ENCODE measurements at regions not wholly inside any gene's neighbourhood (a gene's known extent, or its start where the extent isn't known, plus 50 kb on each side); places are given as distances from the start of the nearest gene placed in this dataset.

DNA sequence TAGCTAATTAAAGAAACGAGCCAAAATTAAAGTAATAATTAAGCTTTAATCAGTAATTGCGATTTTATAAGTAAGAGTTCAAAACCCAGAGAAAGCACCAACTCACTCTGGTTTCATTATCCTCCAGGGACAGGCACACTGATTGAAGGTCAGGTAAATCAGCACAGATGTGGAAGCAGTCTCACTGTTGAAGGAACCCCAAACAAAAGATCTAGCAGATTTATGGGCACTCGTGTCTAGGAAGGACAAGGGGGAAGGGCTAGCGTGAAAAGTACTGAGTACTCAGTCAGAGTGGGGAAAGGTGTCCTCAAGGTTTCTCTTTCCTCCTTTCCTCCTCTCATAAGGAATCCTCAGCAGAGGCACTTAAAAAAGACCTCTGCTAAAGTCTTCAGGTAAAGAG, 320.1 kb downstream of the PYDC2 start:
- 74 to 84% methylated on average over 4 of the region's 4 CpGs for WGBS, 2 donors
- Histone ChIP-seq H3K4me3 (no peak overlapping the region), H3K36me3 (no peaks in the 10 kb centered on the region), H3K27ac (no peak overlapping the region), H3K4me1 (no peaks in the 10 kb centered on the region), H3K9me3 (peaks cover 0 to 11% (median 0%) of the 10 kb centered on the region in 11 donors), H3K27me3 (no peaks in the 10 kb centered on the region)
- no peak for DNase-seq
- intact Hi-C loops (cut with DNase I), result no loop called here
- no peak for ATAC-seq
- TF ChIP-seq, protein P1, sequence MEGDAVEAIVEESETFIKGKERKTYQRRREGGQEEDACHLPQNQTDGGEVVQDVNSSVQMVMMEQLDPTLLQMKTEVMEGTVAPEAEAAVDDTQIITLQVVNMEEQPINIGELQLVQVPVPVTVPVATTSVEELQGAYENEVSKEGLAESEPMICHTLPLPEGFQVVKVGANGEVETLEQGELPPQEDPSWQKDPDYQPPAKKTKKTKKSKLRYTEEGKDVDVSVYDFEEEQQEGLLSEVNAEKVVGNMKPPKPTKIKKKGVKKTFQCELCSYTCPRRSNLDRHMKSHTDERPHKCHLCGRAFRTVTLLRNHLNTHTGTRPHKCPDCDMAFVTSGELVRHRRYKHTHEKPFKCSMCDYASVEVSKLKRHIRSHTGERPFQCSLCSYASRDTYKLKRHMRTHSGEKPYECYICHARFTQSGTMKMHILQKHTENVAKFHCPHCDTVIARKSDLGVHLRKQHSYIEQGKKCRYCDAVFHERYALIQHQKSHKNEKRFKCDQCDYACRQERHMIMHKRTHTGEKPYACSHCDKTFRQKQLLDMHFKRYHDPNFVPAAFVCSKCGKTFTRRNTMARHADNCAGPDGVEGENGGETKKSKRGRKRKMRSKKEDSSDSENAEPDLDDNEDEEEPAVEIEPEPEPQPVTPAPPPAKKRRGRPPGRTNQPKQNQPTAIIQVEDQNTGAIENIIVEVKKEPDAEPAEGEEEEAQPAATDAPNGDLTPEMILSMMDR (IDR thresholded peaks at IDR 0.05), result no peak

DNA sequence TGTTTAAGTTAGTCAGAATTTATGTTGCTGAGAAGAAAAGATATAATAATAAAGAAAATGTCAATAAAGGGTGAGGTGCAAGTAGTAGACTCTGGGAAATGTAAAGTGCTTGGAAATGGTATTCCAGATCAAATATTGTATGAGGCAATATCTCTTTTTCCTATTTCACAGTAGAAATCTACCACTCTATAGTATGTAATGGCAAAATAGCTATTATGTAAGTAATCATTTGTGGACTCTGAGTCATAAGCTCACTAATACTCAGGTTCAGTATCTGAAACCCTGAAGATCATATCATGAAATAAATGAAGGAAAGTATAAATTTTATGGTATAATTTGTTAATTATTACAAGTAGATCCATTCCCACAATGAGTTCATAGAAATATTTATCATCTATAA, 322.1 kb downstream of the PYDC2 start:
- ATAC-seq, result no peak
- no peak overlapping the region for H3K4me3 ChIP-seq
- intact Hi-C loops (cut with DNase I), result no loop called here

DNA sequence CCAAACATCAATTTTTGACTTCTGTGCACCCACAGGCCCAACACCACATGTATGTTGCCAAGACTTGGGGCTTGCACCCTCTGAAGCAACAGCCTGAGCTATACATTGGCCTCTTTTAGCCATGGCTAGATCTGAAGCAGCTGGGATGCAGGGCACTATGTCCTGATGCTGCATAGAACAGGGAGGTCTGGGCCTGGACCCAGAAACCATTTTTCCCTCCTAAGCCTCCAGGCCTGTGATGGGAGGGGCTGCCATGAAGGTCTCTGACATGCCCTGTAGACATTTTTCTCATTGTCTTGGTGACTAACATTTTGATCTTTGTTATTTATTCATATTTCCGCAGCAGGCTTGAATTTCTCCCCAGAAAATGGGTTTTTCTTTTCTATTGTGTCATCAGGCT, 330.0 kb downstream of the PYDC2 start:
- peaks cover 0 to 7% (median 0%) of the 10 kb centered on the region in 11 donors for H3K9me3 ChIP-seq
- H3K36me3 ChIP-seq, result no peaks in the 10 kb centered on the region
- no peak overlapping the region for H3K27ac ChIP-seq
- no peaks in the 10 kb centered on the region for H3K4me1 ChIP-seq
- 86 to 93% methylated on average over 1 of the region's 1 CpG for WGBS, 2 donors
- DNase-seq, result no peak
- TF ChIP-seq, protein P1 (IDR thresholded peaks at IDR 0.05), result no peak
- H3K4me3 ChIP-seq, result no peak overlapping the region
- no peaks in the 10 kb centered on the region for H3K27me3 ChIP-seq
- intact Hi-C loops (cut with DNase I), result no loop called here
- no peak for ATAC-seq

More for the DNA sequence above, 322.1 kb downstream of the PYDC2 start:
- Histone ChIP-seq H3K9me3 (peaks cover 0 to 5% (median 0%) of the 10 kb centered on the region in 11 donors), H3K27me3 (no peaks in the 10 kb centered on the region), H3K4me1 (no peaks in the 10 kb centered on the region), H3K27ac (no peak overlapping the region), H3K36me3 (no peaks in the 10 kb centered on the region)
- TF ChIP-seq, protein P1 (IDR thresholded peaks at IDR 0.05), result no peak
- DNase-seq, result no peak

DNA sequence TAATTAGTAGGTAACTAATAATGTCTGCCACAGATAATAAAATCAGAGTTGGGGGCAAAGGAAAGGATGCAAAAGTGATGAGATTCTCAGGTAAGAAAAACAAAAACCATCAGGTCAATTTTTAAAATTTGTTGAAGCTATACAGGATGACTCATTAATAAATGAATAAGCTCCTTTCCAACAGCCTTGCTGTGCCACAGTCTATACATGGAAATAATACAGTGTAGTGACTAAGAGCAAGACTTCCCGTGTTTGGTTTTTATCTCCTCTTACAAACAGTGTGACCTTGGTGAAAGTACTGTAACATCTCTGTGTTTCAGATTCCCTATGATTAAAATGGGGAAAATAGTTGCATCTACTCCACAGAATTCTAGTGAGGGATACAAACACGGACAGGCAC, 331.6 kb downstream of the PYDC2 start:
- no peaks in the 10 kb centered on the region for H3K27me3 ChIP-seq
- no peak overlapping the region for H3K4me3 ChIP-seq
- intact Hi-C loops (cut with DNase I), result no loop called here
- whole genome bisulfite sequencing, 2 donors, result 67 to 80% methylated on average over 2 of the region's 2 CpGs
- DNase-seq (no peak), ATAC-seq (no peak)
- no peaks in the 10 kb centered on the region for H3K36me3 ChIP-seq
- H3K27ac ChIP-seq, result no peak overlapping the region
- peaks cover 0 to 7% (median 0%) of the 10 kb centered on the region in 11 donors for H3K9me3 ChIP-seq
- no peaks in the 10 kb centered on the region for H3K4me1 ChIP-seq
- TF ChIP-seq, protein P1 (IDR thresholded peaks at IDR 0.05), result no peak
